ENCODE measurements at regions not wholly inside any gene's neighbourhood (a gene's known extent, or its start where the extent isn't known, plus 50 kb on each side); places are given as distances from the start of the nearest gene placed in this dataset.

- TF ChIP-seq POLR2A (IDR thresholded peaks at IDR 0.05; ENCODE audit: extremely low read depth, insufficient read length), result no peak
- no peak for TF ChIP-seq CTCF (IDR thresholded peaks at IDR 0.05; ENCODE audit: low read depth, low read length)
Measured at GRCh38 chr22:48004936-48005335, 1242.5 kb downstream of the TBC1D22A start.

Data from NB4 (cell line).